ENCODE measurements at regions not wholly inside any gene's neighbourhood (a gene's known extent, or its start where the extent isn't known, plus 50 kb on each side); places are given as distances from the start of the nearest gene placed in this dataset.

- ChIA-PET POLR2A (no interaction called here), CTCF (no interaction called here)
- Histone ChIP-seq H3K36me3 (ENCODE audit: control insufficient read depth, insufficient read depth, low read length) (no peaks in the 10 kb centered on the region), H3K9me3 (ENCODE audit: control insufficient read depth, insufficient read depth, low read depth, low read length) (no peaks in the 10 kb centered on the region), H3K4me3 (ENCODE audit: low read depth in 2 of 2, low read length in 2 of 2) (no peak overlapping the region), H3K4me1 (ENCODE audit: control insufficient read depth, insufficient read depth, low read length) (no peaks in the 10 kb centered on the region), H3K27me3 (ENCODE audit: control insufficient read depth, insufficient read depth, low read length) (peaks cover 6% of the 10 kb centered on the region), H3K27ac (ENCODE audit: low read length) (no peak overlapping the region)
- no peak for ATAC-seq
- no TSS peak for BruUV-seq (replicated peaks)
- TF ChIP-seq TCF7L2 (IDR thresholded peaks at IDR 0.05; ENCODE audit: low read depth, low read length) (no peak), POLR2AphosphoS5 (IDR thresholded peaks at IDR 0.05; ENCODE audit: low read depth, low read length) (no peak), SIN3A (IDR thresholded peaks at IDR 0.05; ENCODE audit: borderline replicate concordance, insufficient read depth, low read depth, low read length) (no peak)
- DNase-seq (ENCODE audit: low read depth, low spot score): no peak
- in situ Hi-C loops (cut with HindIII; ENCODE audit: low pct_unique_long_range_greater_than_20kb, low sequenced_read_pairs) (no loop called here), intact Hi-C loops (cut with micrococcal nuclease; ENCODE audit: unreplicated experiment) (no loop called here)
Measured at GRCh38 chr10:113236998-113237397, 287.0 kb downstream of the TCF7L2 start.

GRCh38 chr10:113239566-113240350 is 289.7 kb downstream of the TCF7L2 start:
- ChIA-PET POLR2A (no interaction called here), CTCF (no interaction called here)
- in situ Hi-C loops (cut with HindIII; ENCODE audit: low pct_unique_long_range_greater_than_20kb, low sequenced_read_pairs): no loop called here

More at GRCh38 chr10:113239566-113240350, 289.7 kb downstream of the TCF7L2 start:
- no peak overlapping the region for H3K27ac ChIP-seq (ENCODE audit: low read length)
- intact Hi-C loops (cut with micrococcal nuclease; ENCODE audit: unreplicated experiment): no loop called here
- DNase-seq (ENCODE audit: low read depth, low spot score) (no peak), ATAC-seq (no peak)
- no peaks in the 10 kb centered on the region for H3K36me3 ChIP-seq (ENCODE audit: control insufficient read depth, insufficient read depth, low read length)
- no peaks in the 10 kb centered on the region for H3K9me3 ChIP-seq (ENCODE audit: control insufficient read depth, insufficient read depth, low read depth, low read length)
- H3K4me1 ChIP-seq (ENCODE audit: control insufficient read depth, insufficient read depth, low read length): no peaks in the 10 kb centered on the region
- H3K27me3 ChIP-seq (ENCODE audit: control insufficient read depth, insufficient read depth, low read length): peaks cover 8% of the 10 kb centered on the region
- TF ChIP-seq REST (IDR thresholded peaks at IDR 0.05; ENCODE audit: insufficient read depth in 1 of 2, low read depth in 2 of 2, low read length in 1 of 2): no peak
- no peak for TF ChIP-seq CTCF (IDR thresholded peaks at IDR 0.05)
- no peak for TF ChIP-seq TCF7L2 (IDR thresholded peaks at IDR 0.05; ENCODE audit: low read depth, low read length)
- TF ChIP-seq POLR2AphosphoS5 (IDR thresholded peaks at IDR 0.05; ENCODE audit: low read depth, low read length): no peak
- TF ChIP-seq SIN3A (IDR thresholded peaks at IDR 0.05; ENCODE audit: borderline replicate concordance, insufficient read depth, low read depth, low read length): no peak
- no peak overlapping the region for H3K4me3 ChIP-seq (ENCODE audit: low read depth in 2 of 2, low read length in 2 of 2)
- BruUV-seq (replicated peaks): no TSS peak
